GM12801 (cell line): ENCODE measurements at regions not wholly inside any gene's neighbourhood (a gene's known extent, or its start where the extent isn't known, plus 50 kb on each side); places are given as distances from the start of the nearest gene placed in this dataset.

Source experiments
- TF ChIP-seq, protein P1 (sequence below): IDR thresholded peaks from one replicate; pipeline ENCODE4 v1.5.1; 2011; ENCODE audit warnings: control low read depth; ENCODE audit not compliant: insufficient read length; ENCODE audit errors: extremely low read depth

GRCh38 chr6:87946669-87947068 is 101.0 kb upstream of the SPACA1 start:
- TF ChIP-seq, protein P1, sequence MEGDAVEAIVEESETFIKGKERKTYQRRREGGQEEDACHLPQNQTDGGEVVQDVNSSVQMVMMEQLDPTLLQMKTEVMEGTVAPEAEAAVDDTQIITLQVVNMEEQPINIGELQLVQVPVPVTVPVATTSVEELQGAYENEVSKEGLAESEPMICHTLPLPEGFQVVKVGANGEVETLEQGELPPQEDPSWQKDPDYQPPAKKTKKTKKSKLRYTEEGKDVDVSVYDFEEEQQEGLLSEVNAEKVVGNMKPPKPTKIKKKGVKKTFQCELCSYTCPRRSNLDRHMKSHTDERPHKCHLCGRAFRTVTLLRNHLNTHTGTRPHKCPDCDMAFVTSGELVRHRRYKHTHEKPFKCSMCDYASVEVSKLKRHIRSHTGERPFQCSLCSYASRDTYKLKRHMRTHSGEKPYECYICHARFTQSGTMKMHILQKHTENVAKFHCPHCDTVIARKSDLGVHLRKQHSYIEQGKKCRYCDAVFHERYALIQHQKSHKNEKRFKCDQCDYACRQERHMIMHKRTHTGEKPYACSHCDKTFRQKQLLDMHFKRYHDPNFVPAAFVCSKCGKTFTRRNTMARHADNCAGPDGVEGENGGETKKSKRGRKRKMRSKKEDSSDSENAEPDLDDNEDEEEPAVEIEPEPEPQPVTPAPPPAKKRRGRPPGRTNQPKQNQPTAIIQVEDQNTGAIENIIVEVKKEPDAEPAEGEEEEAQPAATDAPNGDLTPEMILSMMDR, result no peak

- TF ChIP-seq, protein P1, result no peak
These were observed 101.7 kb upstream of the SPACA1 start for GRCh38 chr6:87945966-87946365.

- TF ChIP-seq, protein P1, result no peak
These were observed 102.5 kb upstream of the SPACA1 start for GRCh38 chr6:87945181-87945580.

- TF ChIP-seq, protein P1, result no peak
These were observed 103.1 kb upstream of the SPACA1 start for GRCh38 chr6:87944541-87944954.

DNA sequence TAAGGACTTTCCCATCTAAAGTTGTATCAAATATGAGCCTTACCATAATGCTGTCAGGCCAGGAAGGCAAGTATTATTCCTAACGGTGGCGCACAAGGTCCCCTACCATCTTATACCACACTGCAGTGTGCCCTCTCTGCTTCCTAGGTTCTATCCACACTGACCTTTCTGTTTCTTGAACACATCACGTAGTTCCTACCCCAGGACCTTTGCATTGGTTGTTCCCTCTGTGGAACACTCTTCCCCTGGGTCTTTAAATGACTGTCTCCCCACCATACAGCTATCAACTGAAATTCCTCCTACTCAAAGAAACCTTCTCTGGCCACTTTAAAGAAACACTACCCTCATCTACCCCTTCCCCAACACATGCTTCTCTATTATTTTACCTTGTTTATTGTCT is 104.5 kb upstream of the SPACA1 start:
- TF ChIP-seq, protein P1, result no peak

GRCh38 chr6:87941556-87942358 is 105.9 kb upstream of the SPACA1 start:
- TF ChIP-seq, protein P1, result no peak

DNA sequence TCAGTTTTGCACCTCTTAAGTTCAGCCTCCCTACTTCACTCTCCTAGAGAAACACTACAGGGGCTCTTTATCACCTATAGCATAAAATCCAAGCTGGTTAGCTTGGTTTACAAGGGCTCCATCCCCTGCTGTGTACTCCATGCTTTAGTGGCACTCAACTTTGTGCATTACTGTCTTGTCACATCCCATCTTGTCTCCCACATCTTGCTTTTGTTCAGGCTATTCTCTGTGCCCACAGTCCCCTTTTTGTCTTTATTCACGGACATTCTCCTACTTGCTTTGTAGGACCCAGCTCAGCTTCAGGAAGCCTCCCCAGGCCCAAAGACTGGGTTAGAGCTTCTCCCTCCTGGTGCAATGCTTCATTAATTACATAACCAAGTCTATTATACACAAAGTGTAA is 107.9 kb upstream of the SPACA1 start:
- TF ChIP-seq, protein P1, result no peak
